NCI-H446 (cell line): ENCODE measurements at regions not wholly inside any gene's neighbourhood (a gene's known extent, or its start where the extent isn't known, plus 50 kb on each side); places are given as distances from the start of the nearest gene placed in this dataset.
A peak's percentile ranks its signal among the peaks of the same experiment; 100 is the strongest.

Experiments used
- DNase-seq, 2 experiments: peaks; one replicate each; lab custom pipeline; 2025; lab: John Stamatoyannopoulos, UW

- DNase-seq, result no peak
These were observed 628.3 kb upstream of the CDH8 start for GRCh38 chr16:62664566-62664965.

GRCh38 chr16:62661435-62661834 lies 625.2 kb upstream of the CDH8 start:
- no peak for DNase-seq

GRCh38 chr16:62657116-62657515 lies 620.9 kb upstream of the CDH8 start:
- DNase-seq, result no peak

- DNase-seq, result peak; percentile 46 to 68
These were observed 616.3 kb upstream of the CDH8 start for GRCh38 chr16:62652441-62653120.

DNA sequence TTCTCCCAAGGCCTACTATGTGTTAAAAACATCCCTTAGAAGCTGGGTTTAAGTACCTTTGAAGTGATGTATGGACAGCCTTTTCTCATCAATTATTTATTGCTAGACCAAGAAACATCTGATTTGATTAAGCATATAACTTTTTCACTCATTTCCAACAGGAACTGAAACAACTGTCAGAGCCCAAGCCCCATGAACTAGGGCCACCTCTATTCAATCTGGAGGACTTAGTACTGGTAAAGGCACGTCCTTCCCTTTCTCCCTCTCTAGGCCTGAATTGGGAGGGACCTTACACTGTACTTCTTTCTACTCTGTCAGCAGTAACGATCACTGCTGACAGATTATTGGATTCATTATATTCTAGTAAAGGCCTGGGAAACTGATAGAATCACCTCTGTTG lies 612.0 kb upstream of the CDH8 start:
- no peak for DNase-seq

DNA sequence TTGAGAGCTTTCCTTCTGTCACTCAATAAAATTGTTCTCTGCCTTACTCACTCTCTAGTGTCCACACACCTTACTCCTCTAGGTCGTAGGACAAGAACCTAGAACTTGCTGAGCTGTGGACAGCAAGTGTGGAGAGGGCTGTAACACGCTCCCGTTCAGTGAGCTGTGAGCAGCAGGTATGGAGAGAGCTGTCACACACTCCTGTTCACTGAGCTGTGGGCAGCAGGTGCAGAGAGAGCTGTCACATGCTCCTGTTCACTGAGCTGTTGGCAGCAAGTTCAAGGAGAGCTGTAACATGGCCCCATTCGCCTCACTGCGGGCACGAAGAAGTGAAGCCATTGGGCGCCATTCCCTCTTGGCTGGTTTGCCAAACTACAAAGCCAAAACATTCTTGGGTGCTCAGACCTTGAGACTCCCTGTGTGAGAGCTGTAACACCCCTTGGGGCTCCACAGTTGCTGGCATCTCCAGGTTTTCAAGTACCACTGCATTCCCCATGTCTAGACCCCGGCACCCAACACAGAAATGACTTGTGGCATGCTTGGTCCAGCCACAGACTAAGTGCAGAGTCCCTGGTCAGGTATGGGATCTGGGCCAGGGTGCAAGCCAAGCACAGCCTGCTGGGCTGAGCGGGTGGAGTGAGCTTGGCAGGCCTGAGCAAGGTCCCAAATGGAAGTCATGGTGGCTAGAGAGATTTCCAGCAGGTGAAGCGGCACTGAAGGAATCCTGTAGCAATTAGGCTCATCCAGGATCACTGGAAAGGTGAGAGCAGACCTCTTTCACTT lies 608.0 kb upstream of the CDH8 start:
- DNase-seq, result peak in 1 of 2 experiments; percentile 4

GRCh38 chr16:62642677-62643076 lies 606.4 kb upstream of the CDH8 start:
- DNase-seq, result no peak

DNA sequence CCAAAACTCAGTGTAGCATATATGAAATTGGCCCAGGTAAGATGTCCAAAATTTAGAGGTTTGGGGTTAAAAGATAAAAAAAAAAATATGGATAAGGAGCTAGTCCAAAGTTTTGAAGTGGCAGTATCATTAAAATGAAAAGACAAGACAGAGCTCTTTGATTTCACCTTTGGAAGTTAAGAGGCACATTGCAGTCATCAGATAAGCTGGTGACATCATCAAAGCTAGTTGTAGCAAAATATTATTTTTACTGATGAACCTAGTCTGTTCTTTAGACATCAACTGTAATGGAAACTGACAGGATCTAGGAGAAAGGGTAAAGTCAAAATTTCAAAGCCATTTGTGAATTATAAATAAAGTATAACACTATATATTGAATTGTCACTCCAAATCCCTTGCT lies 603.7 kb upstream of the CDH8 start:
- no peak for DNase-seq

DNA sequence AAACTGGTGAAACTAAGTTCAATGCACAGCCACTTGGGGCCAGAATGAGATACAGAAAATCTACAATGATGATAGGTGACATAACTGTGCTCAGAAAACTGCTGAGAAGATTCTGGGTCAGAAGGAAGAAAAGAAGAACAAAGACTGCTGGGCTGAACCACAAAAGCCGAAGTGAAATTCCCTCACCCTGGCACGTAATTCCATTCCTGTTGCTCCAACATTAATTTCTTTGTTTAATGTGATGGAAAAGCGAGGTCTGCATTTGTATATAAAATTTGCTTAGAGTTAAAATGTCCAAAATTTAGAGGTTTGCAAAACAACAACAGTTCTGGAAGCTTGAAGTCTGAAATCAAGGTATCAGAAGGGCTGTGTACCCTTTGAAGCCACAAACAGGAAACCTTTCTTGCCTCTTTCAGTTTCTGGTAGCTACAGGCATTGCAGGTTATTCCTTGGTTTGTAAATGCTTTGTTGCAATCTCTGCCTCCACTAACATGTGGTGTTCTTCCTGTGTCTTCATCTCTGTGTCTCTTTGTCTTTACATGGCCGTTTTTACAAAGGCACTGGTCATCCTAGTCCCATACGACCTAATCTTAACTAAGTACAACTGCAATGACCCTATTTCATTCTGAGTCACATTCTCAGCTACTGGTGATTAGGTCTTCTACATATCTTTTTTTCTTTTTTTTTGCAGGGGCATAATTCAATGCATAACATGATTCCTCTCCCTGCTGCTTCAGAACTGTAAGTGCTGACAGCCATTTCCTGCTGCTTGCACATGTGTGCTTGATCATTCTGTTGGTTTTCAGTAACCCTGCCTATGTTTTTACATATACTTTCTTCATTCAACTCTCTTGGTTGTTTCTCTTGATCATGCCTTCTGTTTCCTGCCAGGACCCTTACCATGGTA lies 603.0 kb upstream of the CDH8 start:
- no peak for DNase-seq

DNA sequence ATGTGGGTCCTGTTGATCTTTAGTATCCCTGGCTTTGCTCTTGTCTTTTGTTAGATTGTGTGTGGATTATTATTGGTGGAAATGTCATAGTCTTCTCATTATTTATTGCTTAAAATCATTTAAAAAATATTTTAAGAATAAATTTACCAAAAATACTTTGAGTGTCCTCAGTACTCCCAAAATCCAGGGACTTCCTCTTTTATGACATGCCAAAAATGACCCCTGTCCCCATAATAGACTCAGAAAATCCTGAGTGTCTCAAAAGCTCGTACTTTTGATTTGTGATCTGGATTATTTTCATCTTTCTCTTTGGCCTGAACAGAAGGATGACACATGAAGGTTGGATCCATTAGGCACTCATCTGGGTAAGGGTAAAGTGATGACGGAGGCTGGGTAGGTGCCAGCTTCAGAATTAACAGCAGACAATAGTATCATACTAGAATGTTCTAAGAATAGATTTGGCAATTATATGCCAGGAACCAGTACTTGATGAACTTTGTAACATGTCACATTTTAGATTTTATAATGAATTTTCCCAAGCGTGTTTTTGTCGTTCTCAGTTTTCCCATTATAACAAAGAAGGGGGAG lies 602.2 kb upstream of the CDH8 start:
- peak in 1 of 2 experiments; percentile 15 for DNase-seq

- no peak for DNase-seq
These were observed 589.1 kb upstream of the CDH8 start for GRCh38 chr16:62625326-62625725.

DNA sequence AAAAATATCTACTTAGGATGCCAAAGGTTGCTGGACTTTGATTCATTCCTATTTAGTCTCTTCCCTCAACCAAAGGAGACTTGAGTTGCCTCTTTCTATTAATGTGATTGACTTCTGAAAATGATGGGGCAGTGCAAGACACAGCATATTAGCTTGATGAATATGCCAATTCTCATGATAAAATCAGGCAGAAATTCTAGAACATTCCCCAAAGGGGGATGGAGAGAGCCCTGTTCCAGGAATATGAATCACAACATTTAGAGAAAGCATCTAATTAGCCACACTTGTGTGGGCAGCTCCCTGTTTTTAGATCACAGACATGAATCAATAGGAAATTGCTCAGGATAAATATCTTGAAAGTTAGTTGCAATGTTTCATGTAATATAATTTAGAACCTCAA lies 584.0 kb upstream of the CDH8 start:
- DNase-seq, result no peak

- no peak for DNase-seq
These were observed 579.3 kb upstream of the CDH8 start for GRCh38 chr16:62615526-62615925.

GRCh38 chr16:62610291-62610690 lies 574.1 kb upstream of the CDH8 start:
- no peak for DNase-seq

- DNase-seq, result no peak
These were observed 566.6 kb upstream of the CDH8 start for GRCh38 chr16:62602790-62603189.

DNA sequence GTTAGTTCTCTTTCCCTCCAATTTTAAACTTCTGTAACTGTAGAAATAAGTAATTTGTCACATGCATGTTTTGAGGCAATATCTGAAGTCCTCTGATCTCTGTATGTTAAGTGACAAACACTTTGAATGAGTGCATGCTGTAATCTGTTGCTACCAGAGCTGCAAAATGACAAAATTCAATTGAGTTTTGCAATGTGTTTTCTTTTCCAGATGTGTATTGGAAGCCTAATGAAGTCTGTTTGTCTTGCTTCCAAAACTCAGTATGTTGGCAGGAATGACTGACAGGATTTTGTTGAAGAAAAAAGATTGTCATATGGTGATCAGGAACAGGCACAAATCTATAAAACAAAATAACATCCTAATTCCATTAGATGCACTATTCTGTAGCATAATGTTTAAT lies 561.6 kb upstream of the CDH8 start:
- no peak for DNase-seq

DNA sequence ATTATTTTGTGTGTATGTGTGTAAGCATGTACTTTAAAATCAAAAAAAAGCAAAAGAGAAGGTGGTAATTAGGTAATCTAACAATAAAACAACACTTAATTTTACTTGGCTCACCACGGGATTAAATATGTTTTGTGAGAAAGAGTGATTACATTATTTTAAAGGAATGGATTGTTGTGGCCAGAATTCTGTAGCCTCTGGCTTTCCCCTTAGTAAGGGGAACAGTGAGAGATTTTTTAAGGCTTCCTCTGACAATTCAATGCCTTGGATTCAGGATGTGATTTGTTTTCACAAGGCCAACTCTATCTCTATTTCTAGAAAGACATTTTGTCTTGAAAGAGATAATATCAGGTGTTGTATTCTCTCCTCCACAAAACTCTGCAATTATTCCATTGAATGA lies 560.3 kb upstream of the CDH8 start:
- DNase-seq, result no peak

DNA sequence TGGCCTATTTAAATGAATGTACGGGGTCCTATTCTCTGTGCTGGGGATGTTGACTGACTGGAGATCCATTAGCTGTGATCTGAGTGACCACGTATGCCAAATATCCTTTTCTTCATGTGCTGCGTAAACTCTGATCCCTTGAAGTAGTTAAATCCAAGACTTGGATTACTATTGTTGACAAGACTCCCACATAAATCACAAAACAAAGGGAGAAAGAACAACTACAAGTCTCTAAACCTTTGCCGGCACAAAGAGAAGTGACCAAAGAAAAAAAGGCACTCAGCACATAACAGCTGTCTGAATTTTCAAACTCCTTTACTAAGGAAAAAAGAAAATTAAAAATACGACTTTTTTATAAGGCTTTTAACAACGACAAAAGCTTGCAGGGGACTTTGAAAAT lies 559.9 kb upstream of the CDH8 start:
- no peak for DNase-seq

GRCh38 chr16:62586128-62586862 lies 550.1 kb upstream of the CDH8 start:
- no peak for DNase-seq

- DNase-seq, result no peak
These were observed 548.9 kb upstream of the CDH8 start for GRCh38 chr16:62585041-62585545.

- DNase-seq, result no peak
These were observed 547.2 kb upstream of the CDH8 start for GRCh38 chr16:62583414-62583813.
